ENCODE measurements at regions not wholly inside any gene's neighbourhood (a gene's known extent, or its start where the extent isn't known, plus 50 kb on each side); places are given as distances from the start of the nearest gene placed in this dataset.

DNA sequence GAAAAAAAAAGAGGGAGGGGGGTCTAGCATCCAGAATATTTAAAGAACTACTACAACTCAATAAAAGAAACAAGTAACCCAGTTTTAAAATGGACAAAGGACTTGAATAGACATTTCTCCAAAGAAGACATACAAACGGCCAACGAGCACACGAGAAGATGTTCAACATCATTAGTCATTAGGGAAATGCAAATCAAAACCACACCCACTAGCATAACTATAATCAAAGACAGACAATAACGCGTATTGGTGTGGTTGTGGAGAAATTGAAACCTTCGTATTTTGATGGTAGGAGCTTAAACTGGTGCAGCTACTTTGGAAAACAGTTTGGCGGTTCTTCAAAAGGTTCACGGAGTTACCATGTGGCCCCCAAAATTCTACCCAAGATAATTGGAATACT lies 64.3 kb upstream of the CAB39 start:
- TF ChIP-seq, protein P1, sequence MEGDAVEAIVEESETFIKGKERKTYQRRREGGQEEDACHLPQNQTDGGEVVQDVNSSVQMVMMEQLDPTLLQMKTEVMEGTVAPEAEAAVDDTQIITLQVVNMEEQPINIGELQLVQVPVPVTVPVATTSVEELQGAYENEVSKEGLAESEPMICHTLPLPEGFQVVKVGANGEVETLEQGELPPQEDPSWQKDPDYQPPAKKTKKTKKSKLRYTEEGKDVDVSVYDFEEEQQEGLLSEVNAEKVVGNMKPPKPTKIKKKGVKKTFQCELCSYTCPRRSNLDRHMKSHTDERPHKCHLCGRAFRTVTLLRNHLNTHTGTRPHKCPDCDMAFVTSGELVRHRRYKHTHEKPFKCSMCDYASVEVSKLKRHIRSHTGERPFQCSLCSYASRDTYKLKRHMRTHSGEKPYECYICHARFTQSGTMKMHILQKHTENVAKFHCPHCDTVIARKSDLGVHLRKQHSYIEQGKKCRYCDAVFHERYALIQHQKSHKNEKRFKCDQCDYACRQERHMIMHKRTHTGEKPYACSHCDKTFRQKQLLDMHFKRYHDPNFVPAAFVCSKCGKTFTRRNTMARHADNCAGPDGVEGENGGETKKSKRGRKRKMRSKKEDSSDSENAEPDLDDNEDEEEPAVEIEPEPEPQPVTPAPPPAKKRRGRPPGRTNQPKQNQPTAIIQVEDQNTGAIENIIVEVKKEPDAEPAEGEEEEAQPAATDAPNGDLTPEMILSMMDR (IDR thresholded peaks at IDR 0.05), result no peak
- TF ChIP-seq EP300 (IDR thresholded peaks at IDR 0.05) (no peak), POLR2A (IDR thresholded peaks at IDR 0.05) (no peak)
